ENCODE measurements at regions not wholly inside any gene's neighbourhood (a gene's known extent, or its start where the extent isn't known, plus 50 kb on each side); places are given as distances from the start of the nearest gene placed in this dataset.

DNA sequence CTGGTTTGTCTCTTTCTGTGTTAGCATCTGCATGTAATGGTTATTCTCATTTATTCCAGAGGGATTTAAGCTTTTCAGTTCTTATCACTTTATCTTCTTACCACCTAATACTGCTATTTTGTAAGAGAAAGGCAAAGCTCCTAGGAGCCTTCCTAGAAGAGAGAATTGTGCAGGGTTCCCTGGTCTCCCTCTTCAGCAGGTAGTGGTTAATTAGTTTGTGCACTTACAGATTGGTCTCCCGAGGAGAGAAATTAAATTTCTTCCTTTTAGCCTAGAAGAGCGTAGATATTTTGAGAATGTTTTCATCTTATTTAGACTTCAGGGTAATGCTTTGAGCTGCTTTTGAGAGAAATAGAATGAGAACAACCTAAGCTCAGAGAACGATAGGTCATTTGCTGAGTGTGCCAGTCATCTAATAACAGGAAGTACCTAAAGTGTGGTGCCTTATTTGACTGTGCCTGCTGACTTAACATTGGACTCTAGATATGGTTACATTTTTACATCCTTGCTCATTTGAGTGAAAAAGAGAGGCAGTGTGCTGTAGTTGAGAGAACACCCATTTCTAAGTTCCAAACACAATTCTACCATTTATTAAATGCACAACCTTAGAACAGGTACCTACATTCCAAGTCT lies 651.4 kb downstream of the STK39 start:
- Mint-ChIP-seq H3K4me3 (no peak overlapping the region), H3K36me3 (ENCODE audit: low read depth) (no peaks in the 10 kb centered on the region), H3K4me1 (peaks cover 17% of the 10 kb centered on the region)

DNA sequence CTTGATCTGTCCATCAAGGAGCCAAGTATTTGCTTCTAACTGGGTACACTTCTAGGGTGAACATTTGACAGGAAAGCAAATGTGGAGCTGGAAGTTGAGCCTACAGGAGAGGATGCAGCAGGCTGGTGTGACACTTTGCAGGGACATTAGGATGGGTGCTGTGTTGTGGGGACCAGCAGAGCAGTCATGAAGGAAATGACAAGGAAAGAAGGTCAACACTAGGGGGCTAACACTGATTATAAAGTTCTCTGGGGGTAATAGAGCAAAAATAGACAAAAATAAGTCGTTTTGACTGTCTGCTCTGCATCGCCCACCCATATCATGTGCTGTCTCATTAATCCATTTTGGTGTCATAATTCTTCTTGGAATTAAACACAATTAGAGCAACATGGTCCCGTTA lies 652.4 kb downstream of the STK39 start:
- Mint-ChIP-seq H3K27me3 (ENCODE audit: low read depth) (no peaks in the 10 kb centered on the region), H3K36me3 (ENCODE audit: low read depth) (no peaks in the 10 kb centered on the region), H3K4me1 (peaks cover 20% of the 10 kb centered on the region), H3K4me3 (no peak overlapping the region), H3K9me3 (no peaks in the 10 kb centered on the region), H3K27ac (no peak overlapping the region)
- TF ChIP-seq, protein P1, sequence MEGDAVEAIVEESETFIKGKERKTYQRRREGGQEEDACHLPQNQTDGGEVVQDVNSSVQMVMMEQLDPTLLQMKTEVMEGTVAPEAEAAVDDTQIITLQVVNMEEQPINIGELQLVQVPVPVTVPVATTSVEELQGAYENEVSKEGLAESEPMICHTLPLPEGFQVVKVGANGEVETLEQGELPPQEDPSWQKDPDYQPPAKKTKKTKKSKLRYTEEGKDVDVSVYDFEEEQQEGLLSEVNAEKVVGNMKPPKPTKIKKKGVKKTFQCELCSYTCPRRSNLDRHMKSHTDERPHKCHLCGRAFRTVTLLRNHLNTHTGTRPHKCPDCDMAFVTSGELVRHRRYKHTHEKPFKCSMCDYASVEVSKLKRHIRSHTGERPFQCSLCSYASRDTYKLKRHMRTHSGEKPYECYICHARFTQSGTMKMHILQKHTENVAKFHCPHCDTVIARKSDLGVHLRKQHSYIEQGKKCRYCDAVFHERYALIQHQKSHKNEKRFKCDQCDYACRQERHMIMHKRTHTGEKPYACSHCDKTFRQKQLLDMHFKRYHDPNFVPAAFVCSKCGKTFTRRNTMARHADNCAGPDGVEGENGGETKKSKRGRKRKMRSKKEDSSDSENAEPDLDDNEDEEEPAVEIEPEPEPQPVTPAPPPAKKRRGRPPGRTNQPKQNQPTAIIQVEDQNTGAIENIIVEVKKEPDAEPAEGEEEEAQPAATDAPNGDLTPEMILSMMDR (IDR thresholded peaks at IDR 0.05; ENCODE audit: unreplicated experiment in 3 of 3), result no peak

More for the DNA sequence above, 651.4 kb downstream of the STK39 start:
- TF ChIP-seq, protein P1 (IDR thresholded peaks at IDR 0.05; ENCODE audit: unreplicated experiment in 3 of 3), result no peak
- no peaks in the 10 kb centered on the region for H3K27me3 Mint-ChIP-seq (ENCODE audit: low read depth)
- H3K9me3 Mint-ChIP-seq, result no peaks in the 10 kb centered on the region
- H3K27ac Mint-ChIP-seq, result no peak overlapping the region

DNA sequence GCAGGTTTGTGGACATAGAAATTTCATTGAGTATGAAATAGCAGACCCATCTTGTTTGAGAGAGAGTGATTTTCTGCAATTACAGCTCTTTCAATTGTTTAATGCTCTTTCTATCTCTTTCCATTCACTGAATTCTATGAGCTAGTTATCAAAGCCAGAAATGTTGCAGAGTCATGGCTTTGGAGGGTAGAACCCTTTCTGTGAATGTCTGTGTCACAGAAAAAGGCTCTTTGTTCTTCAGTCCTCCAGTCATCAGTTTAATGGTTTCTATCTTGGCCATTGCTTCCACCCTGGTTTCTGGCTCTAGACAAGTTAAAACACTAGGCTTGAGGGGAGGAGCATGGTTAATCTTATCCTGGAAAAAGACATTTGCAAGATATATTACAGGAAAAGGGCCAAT lies 655.0 kb downstream of the STK39 start:
- TF ChIP-seq, protein P1 (IDR thresholded peaks at IDR 0.05; ENCODE audit: unreplicated experiment in 3 of 3), result no peak
- no peak overlapping the region for H3K4me3 Mint-ChIP-seq
- no peaks in the 10 kb centered on the region for H3K27me3 Mint-ChIP-seq (ENCODE audit: low read depth)
- H3K4me1 Mint-ChIP-seq, result peaks cover 11% of the 10 kb centered on the region
- H3K36me3 Mint-ChIP-seq (ENCODE audit: low read depth), result no peaks in the 10 kb centered on the region
- no peaks in the 10 kb centered on the region for H3K9me3 Mint-ChIP-seq
- H3K27ac Mint-ChIP-seq, result peak overlapping the region; percentile 1 to 77 (median 9)

DNA sequence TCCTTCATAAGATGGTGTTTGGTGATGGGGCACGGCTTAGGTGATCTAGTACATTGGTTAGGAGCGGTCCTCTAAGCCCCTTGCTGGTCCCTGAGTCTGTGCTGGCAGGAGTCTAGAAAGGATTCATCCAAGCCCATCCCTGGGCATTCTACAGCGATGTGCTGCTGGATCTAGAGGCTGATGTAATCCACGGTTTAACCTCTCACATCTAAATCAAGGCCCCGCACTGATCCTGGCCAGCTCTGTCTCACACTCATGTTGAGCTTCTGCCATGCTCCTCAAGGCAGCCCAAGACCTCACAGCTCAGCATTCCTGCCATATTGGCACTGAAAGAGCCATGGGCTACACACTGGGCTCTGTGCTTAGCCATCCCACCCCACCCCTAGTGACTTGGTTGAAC lies 664.8 kb downstream of the STK39 start:
- Mint-ChIP-seq H3K9me3 (no peaks in the 10 kb centered on the region), H3K27me3 (ENCODE audit: low read depth) (no peaks in the 10 kb centered on the region), H3K27ac (peak overlapping the region; percentile 60 to 85 (median 79)), H3K36me3 (ENCODE audit: low read depth) (no peaks in the 10 kb centered on the region), H3K4me1 (peaks cover 46% of the 10 kb centered on the region), H3K4me3 (peak overlapping the region in 2 of 3 experiments; percentile 3 to 11)
- TF ChIP-seq, protein P1 (IDR thresholded peaks at IDR 0.05; ENCODE audit: unreplicated experiment in 3 of 3), result no peak

DNA sequence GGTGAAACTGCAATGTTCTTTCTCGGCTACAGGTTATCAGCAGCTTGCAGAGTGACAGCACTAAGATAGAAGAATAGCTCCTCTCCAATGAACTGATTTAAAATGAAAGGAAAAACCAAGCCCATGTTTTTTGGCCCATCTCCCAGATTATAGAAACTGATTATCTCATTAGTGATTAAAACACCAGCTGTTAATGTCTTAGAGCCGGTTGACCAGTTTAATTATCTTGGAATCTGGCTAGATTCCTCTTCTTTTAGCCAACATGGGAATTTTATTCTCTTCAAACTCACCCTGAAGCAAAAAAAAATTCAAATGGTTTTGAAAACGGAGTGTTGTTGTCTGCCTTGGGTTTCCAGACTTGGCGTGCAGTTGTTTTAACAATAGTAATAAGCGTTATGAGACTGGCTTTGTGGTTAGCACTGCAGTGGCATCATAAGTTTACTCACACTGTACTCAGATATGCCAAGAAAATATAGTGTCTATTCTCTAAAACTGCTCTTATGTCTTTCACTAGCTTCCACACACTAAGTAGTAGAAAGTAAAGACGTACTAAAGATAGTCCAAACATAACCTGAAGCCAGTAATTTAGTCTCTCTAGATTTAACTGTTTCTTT lies 665.3 kb downstream of the STK39 start:
- Mint-ChIP-seq H3K4me1 (peaks cover 46% of the 10 kb centered on the region), H3K27me3 (ENCODE audit: low read depth) (no peaks in the 10 kb centered on the region), H3K9me3 (no peaks in the 10 kb centered on the region), H3K27ac (peak overlapping the region; percentile 60 to 85 (median 79)), H3K36me3 (ENCODE audit: low read depth) (no peaks in the 10 kb centered on the region), H3K4me3 (peak overlapping the region in 1 of 3 experiments; percentile 12)
- TF ChIP-seq, protein P1 (IDR thresholded peaks at IDR 0.05; ENCODE audit: unreplicated experiment in 3 of 3), result no peak

DNA sequence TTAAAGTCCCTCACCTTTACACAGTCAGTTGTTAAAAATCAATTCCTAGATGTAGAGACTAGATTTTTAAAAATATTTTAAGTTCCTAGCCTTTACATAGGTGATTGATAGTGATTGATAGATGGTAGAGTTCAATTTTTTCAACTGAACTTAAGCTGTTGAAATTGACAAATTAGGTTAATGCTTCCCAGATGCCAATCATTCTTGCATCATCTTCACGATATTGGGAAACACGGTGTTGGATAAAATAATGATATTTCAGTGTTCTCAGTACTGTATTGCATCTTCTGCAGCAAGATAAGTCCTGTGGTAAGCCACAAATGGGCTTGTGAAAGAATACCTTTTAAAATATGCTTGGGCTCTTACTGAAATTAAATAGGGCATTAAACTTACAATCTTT lies 667.6 kb downstream of the STK39 start:
- H3K27me3 Mint-ChIP-seq (ENCODE audit: low read depth), result no peaks in the 10 kb centered on the region
- no peaks in the 10 kb centered on the region for H3K9me3 Mint-ChIP-seq
- peaks cover 44% of the 10 kb centered on the region for H3K4me1 Mint-ChIP-seq
- no peak overlapping the region for H3K4me3 Mint-ChIP-seq
- TF ChIP-seq, protein P1 (IDR thresholded peaks at IDR 0.05; ENCODE audit: unreplicated experiment in 3 of 3), result no peak
- H3K36me3 Mint-ChIP-seq (ENCODE audit: low read depth), result no peaks in the 10 kb centered on the region
- no peak overlapping the region for H3K27ac Mint-ChIP-seq
